ENCODE measurements at regions not wholly inside any gene's neighbourhood (a gene's known extent, or its start where the extent isn't known, plus 50 kb on each side); places are given as distances from the start of the nearest gene placed in this dataset.
"Not testable (repeated sequence)": the region's sequence is repeated elsewhere in the genome, so short reads cannot be mapped to it uniquely, and the experiment has no call there.

DNA sequence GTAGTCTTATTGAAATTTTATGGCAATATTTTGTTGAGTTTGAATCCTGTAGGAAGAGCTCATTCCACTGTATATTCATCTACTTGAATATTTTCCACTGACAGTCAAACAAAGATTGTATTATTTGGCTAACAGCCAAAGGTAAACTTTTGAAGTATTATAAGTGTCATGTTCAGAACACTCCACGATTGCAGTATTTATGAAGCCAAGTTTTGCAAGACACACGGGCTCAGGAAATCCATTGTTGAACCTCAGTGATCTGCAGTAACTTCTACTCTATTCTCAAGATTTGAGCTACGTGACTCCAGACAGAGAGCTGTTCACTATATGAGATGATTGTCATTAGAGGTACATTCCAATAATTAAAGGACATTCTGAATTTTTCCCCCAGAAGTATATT is 302.7 kb upstream of the ADGRL3 start:
- DNase-seq (ENCODE audit: low spot score): no peak

- no peak for DNase-seq (ENCODE audit: low spot score)
Observed at GRCh38 chr4:60905162-60905561, 295.0 kb upstream of the ADGRL3 start.

DNA sequence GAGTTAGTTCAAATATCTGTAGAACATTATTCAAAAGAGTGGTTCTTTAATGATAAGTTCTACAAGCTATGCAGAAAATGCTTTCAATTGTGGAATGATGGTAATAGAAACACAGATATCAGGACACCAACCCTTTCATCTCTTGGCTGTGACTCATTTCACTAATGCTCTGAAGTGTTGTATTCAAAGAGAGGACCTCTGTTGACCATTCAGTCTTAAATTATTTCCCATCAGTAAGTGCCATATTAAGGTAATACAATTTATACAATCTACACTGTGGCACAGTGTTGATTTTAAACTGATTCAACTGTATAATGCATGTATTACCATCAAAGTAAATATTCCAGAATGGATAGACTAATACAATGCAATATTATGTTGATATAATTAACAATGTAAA is 289.0 kb upstream of the ADGRL3 start:
- peak; percentile 38 for DNase-seq (ENCODE audit: low spot score)

DNA sequence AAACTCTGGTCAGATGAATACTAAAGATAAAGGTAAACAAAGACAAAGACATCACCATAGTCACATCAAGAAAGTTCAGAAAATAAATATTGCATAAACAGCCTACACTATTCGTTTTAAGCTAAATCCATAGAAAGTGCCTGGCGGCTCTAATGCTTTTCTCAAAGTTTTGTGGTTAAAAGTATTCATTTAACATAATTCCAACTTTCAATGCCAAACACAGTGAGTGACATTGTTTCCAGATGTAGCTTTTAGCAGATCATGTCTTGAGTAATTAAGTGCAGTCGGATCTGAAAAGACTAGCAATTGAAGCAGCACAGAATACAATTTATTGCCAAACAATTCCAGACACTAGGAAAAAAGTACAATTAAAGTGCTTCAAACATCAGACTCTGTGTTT is 287.1 kb upstream of the ADGRL3 start:
- no peak for DNase-seq (ENCODE audit: low spot score)

DNA sequence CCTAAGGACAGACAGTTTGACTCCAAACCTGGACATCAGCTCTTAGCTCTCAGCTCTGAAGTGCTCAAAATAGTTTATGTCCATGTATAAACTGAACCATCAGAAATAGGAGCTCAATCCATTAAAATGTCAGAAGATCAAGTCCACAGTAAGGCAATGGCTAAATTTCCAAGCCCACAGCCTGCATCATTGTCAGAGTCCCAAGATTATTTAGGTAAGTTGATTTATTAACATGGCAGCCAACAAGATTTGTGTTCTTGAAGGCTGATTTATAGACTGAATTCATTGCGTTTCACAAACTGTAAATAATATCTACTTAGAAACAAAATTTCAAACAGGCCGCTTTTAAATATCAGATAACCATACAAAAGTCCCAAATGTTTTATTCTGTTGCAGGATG is 286.5 kb upstream of the ADGRL3 start:
- DNase-seq (ENCODE audit: low spot score): no peak

DNA sequence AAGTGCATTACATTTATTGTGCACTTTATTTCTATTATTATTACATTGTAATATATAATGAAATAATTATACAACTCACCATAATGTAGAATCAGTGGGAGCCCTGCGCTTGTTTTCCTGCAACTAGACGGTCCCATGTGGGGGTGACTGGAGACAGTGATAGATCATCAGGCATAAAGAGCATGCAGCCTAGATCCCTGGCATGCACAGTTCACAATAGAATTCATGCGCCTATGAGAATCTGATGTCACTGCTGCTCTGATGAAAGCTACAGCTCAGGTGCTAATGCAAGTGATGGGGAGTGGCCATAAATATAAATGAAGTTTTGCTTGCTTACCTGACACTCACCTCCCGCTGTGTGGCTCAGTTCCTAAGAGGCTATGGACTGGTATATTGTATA is 278.4 kb upstream of the ADGRL3 start:
- DNase-seq (ENCODE audit: low spot score): not testable (repeated sequence)

GRCh38 chr4:60923075-60923474 is 277.1 kb upstream of the ADGRL3 start:
- no peak for DNase-seq (ENCODE audit: low spot score)

- DNase-seq (ENCODE audit: low spot score): no peak
Observed at GRCh38 chr4:60926624-60927023, 273.5 kb upstream of the ADGRL3 start.

GRCh38 chr4:60930866-60931265 is 269.3 kb upstream of the ADGRL3 start:
- DNase-seq (ENCODE audit: low spot score): no peak

- peak; percentile 54 for DNase-seq (ENCODE audit: low spot score)
Observed at GRCh38 chr4:60934566-60935295, 265.4 kb upstream of the ADGRL3 start.

- no peak for DNase-seq (ENCODE audit: low spot score)
Observed at GRCh38 chr4:60938181-60938580, 261.9 kb upstream of the ADGRL3 start.

DNA sequence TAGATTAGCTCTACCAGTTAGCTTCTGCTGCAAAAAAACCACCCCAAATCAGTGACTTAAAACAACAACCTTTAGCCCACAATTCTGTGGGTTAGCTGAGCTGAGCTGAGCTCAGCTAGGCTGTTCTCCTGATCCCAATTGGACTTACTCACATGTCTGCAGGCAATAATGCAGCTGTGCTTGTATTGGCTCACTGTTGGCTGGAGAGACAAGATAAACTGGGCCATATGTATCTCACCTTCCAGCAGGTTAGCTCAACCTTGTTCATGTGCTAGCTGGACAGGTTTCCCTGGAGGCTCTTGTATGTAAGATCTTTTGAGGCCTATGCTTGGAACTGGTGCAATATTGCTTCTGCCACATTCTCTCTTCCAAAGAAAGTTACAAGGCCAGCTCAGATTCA is 261.5 kb upstream of the ADGRL3 start:
- no peak for DNase-seq (ENCODE audit: low spot score)

GRCh38 chr4:60944060-60944459 is 256.1 kb upstream of the ADGRL3 start:
- no peak for DNase-seq (ENCODE audit: low spot score)

DNA sequence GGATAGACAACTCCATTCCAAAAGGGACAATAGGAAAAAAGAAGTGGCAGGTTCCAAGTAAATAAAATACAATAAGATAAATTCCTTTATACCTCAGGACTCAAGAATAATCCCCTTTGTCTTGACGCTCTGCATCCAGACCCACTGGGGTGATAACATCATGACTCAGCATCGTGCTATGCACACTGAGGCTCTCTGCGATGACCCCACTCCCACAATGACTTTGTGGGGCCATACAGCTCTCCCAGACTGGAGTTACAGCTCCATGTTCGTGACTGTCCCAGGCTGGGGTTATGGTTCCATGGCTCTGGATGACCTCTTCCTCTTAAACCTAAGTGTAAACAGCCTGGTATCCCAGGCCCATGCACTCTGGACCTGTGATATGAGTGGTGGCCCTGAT is 254.5 kb upstream of the ADGRL3 start:
- no peak for DNase-seq (ENCODE audit: low spot score)

DNA sequence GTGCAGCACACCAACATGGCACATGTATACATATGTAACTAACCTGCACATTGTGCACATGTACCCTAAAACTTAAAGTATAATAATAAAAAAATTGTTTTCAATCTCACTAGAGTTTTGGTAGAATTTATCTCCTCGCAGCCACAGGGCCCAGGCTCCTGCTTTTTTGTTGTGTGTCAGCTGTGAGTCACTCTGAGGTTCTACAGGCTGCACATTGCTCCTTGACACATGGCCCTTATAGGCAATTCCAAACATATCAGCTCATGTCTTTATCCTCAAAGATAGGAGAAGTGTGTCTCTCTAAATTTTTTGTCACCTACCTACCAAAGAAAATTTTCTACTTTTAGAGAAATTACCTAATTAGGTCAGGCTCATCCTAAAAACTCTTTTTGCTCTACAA is 252.1 kb upstream of the ADGRL3 start:
- no peak for DNase-seq (ENCODE audit: low spot score)

- DNase-seq (ENCODE audit: low spot score): no peak
Observed at GRCh38 chr4:60952921-60953320, 247.2 kb upstream of the ADGRL3 start.

- no peak for DNase-seq (ENCODE audit: low spot score)
Observed at GRCh38 chr4:60953826-60954225, 246.3 kb upstream of the ADGRL3 start.

GRCh38 chr4:60962286-60962685 is 237.8 kb upstream of the ADGRL3 start:
- no peak for DNase-seq (ENCODE audit: low spot score)

- no peak for DNase-seq (ENCODE audit: low spot score)
Observed at GRCh38 chr4:60981534-60981933, 218.6 kb upstream of the ADGRL3 start.

DNA sequence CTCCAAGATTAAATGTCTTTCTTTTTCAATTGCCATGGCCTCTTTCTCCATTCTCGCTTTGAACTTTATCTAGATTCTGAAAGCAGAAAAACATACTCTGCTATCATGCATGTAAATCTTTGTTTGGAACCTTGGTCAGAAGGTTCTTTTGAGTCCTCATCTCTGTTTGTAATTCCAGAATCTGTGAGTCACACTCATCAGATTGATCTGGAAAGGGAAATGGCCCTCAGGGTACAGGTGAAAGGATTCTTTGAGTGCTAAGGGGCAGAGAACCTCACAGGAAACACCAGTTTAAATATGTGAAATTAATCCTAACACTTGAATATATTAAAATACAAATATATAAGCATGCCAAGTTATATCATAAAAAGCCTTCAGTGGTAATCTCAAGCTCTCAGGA is 211.0 kb upstream of the ADGRL3 start:
- DNase-seq (ENCODE audit: low spot score): no peak

GRCh38 chr4:60992037-60992436 is 208.1 kb upstream of the ADGRL3 start:
- no peak for DNase-seq (ENCODE audit: low spot score)

- peak; percentile 59 for DNase-seq (ENCODE audit: low spot score)
Observed at GRCh38 chr4:61003301-61003700, 196.8 kb upstream of the ADGRL3 start.

- no peak for DNase-seq (ENCODE audit: low spot score)
Observed at GRCh38 chr4:61004651-61005170, 195.4 kb upstream of the ADGRL3 start.

DNA sequence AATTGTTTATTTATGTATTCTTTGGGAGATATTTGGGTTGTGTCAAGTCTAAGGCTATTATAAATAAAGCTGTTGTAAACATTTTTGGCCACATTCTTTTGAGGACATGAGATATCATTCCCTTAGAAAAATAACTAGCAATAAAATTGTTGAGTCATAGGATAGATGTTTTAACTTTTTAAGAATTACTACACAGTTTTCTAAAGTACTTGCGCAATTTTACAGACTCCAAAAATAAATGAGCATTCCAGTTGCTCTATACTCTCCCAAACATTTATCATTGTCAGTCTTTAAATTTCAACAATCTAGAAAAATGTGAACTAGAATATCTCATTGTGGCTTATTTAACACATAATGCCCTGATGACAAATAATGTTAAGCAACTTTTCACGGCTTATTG is 189.1 kb upstream of the ADGRL3 start:
- DNase-seq (ENCODE audit: low spot score): no peak

Data from SW480 (cell line).